MG63 (cell line): ENCODE measurements at regions not wholly inside any gene's neighbourhood (a gene's known extent, or its start where the extent isn't known, plus 50 kb on each side); places are given as distances from the start of the nearest gene placed in this dataset.

Experiments used
- DNase-seq: peaks from one replicate; pipeline ENCODE4 v3.0.0-alpha.2; 2020
- H3K27me3 ChIP-seq: fragments of 250-450 bp; sonication (Bioruptor Pico); 2 replicates; pipeline ENCODE4 v1.5.1; 2020; ENCODE audit warnings: mild to moderate bottlenecking, moderate library complexity
- H3K36me3 ChIP-seq: fragments of 250-450 bp; sonication (Bioruptor Pico); 2 replicates; pipeline ENCODE4 v1.5.1; 2020; ENCODE audit warnings: mild to moderate bottlenecking, moderate library complexity
- H3K4me3 ChIP-seq: fragments of 250-450 bp; sonication (Bioruptor Pico); 2 replicates; pipeline ENCODE4 v1.5.1; 2020; ENCODE audit warnings: mild to moderate bottlenecking, moderate library complexity
- H3K9me3 ChIP-seq: fragments of 250-450 bp; sonication (Bioruptor Pico); 2 replicates; pipeline ENCODE4 v1.5.1; 2020; ENCODE audit warnings: mild to moderate bottlenecking, moderate library complexity

DNA sequence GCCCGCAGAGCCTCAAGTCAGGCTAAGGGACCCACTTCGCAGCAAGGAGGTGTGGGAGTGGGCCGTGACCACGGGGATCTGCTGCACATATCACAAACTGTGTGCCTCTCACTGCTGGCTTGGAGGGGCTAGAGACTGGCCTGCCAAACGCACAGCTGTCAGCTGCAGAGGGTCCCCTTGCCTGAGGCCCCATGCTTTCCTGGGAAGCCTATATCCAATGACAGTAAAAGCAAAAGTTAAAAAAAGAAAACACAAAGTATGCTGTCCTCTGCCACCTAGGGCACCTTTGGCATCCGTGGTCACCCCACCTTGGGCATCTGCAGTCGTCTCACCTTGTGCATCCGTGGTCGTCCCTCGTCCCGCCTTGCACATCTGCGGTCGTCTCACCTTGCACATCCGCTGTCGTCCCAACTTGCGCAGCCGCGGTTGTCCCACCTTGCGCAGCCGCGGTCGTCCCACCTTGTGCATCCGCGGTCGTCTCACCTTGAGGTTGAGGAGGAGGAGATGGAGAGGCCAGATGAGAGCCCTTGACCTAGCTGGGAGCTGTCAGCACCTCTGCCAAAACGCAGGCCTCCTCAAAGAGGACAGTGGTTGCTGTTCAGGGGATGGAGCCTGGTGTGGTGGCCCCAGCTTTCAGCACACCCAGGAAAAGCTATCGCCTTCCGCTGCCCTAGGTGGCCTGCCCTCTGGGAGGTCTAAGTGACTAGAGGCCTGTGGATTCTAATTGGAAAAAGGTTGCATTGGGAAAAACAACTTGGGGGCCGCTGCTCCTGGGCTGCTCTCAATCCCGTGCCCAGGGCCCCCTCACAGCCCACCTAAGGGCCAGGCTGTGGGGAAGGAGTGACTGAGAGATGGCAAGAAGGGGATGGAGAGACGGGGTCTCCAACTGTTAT, 90.5 kb downstream of the MYEOV start:
- H3K27me3 ChIP-seq = no peaks in the 10 kb centered on the region
- H3K4me3 ChIP-seq = no peak overlapping the region
- peaks cover 10% of the 10 kb centered on the region for H3K9me3 ChIP-seq
- no peak for DNase-seq
- no peaks in the 10 kb centered on the region for H3K36me3 ChIP-seq

GRCh38 chr11:69385144-69385820, 91.3 kb downstream of the MYEOV start:
- peaks cover 10% of the 10 kb centered on the region for H3K9me3 ChIP-seq
- no peaks in the 10 kb centered on the region for H3K27me3 ChIP-seq
- H3K4me3 ChIP-seq = no peak overlapping the region
- DNase-seq = no peak
- no peaks in the 10 kb centered on the region for H3K36me3 ChIP-seq

DNA sequence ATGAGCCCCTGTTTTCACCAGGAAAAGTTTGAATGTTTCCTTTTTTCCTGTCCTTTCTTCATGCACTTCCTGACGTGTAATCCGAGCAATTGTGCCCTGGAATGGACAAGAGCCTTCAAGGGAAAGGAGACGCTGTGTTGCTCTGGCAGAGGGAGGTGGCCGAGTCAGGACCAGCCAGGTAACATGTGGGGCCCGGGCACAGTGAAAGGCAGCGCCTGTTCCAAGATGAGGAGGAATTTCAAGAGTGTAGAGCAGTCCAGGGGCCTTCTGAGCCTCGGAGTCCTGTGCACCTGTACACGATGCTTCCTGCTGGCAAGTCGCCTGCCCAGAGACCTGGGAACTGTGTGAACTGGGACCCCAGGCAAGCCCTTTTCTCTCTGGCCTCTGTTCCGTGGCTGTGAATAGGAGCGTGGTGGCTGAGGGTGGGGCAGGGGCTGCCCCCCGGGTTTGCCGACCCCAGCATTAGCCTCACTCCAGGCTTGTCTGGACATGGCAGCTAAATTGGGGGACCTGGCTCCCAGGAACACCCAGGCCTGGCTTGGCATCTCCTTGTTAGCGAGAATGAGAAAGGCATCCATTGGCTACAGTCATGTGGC, 92.0 kb downstream of the MYEOV start:
- Histone ChIP-seq H3K36me3 (no peaks in the 10 kb centered on the region), H3K4me3 (no peak overlapping the region), H3K9me3 (peaks cover 10% of the 10 kb centered on the region), H3K27me3 (no peaks in the 10 kb centered on the region)
- no peak for DNase-seq

- Histone ChIP-seq H3K4me3 (no peak overlapping the region), H3K9me3 (peaks cover 10% of the 10 kb centered on the region), H3K36me3 (no peaks in the 10 kb centered on the region), H3K27me3 (no peaks in the 10 kb centered on the region)
- no peak for DNase-seq
Observed at GRCh38 chr11:69386594-69387408, 92.8 kb downstream of the MYEOV start.

DNA sequence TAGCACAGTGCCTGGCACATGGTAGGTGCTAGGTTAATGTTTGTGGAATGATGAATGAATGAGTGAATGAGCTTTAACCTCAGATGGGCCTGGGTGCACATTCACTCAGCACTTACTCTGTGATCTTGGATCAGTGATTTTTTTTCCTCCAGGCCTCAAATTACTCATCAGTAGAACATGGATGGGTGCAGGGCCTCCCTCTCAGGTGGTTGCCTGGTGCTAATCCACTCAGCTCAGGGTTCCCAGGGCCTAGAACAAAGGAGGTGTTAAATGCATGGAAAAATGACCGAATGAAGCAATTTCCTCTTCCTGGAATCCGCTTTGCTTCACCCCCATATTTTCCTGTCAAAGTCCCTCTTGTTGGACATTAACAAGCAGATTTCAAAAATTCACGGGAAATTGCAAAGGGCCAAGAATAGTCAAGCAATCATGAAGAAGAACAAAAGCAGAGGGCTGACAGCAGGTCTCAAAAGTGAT, 93.5 kb downstream of the MYEOV start:
- Histone ChIP-seq H3K9me3 (peaks cover 10% of the 10 kb centered on the region), H3K27me3 (no peaks in the 10 kb centered on the region), H3K36me3 (no peaks in the 10 kb centered on the region), H3K4me3 (no peak overlapping the region)
- DNase-seq = no peak

DNA sequence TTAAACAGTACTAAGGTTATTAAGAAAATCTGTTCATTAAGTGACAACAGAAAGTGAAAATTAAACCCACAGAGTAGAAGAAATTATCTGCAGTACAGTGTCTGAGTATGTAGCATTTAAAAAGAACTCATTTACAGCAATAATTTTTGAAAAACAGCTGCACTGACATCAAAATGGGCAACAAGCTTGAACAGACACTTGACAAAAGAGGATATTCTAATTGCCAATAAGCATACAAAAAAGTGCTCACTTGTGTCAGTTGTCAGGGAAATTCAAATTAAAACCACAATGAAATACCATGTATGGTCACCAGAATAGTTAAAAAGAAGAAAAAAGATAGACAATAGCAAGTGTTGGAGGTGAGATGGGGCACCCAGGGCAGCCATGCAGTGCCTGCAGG, 93.3 kb upstream of the LINC01488 start:
- Histone ChIP-seq H3K27me3 (no peaks in the 10 kb centered on the region), H3K4me3 (no peak overlapping the region), H3K9me3 (peaks cover 10% of the 10 kb centered on the region), H3K36me3 (no peaks in the 10 kb centered on the region)
- DNase-seq = no peak

DNA sequence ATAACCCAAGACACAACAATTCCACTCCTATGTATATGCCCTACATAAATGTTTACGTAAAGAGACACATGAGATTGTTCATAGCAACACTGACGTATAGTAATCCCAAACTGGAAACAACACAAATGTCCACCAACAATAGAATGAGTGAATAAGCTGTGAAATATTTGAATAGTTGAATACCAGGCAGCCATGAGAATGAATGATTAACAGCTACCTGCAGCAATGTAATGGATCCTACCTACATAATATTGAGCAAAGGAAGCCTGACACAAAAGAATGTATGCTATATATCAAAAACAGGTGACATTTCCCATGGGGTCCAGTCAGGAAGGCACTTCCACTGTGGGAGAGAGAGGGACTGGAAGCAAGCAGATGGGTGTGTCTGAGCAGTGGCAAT, 92.8 kb upstream of the LINC01488 start:
- DNase-seq = no peak
- H3K36me3 ChIP-seq = no peaks in the 10 kb centered on the region
- no peak overlapping the region for H3K4me3 ChIP-seq
- H3K27me3 ChIP-seq = no peaks in the 10 kb centered on the region
- H3K9me3 ChIP-seq = peaks cover 10% of the 10 kb centered on the region

DNA sequence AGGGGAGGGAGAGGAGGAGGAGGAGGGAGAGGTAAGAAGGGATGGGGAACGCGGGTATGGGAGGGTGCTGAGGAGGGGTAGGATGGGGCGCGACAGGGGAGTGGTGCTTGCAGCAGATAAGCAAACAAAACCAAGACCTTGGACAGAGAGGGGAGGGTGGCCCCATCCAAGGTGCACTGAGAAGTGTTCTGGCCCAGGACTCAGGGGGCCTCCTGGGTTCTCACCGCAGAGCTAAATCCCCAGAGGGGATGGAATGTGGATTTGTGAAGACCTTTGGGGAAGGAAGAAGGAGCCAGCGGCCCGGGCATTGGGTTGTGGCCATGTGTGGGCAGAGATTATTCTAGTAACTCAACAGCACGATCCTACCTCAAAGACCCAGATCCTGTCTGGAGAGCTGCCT, 90.9 kb upstream of the LINC01488 start:
- Histone ChIP-seq H3K4me3 (no peak overlapping the region), H3K27me3 (no peaks in the 10 kb centered on the region), H3K9me3 (peaks cover 10% of the 10 kb centered on the region), H3K36me3 (no peaks in the 10 kb centered on the region)
- no peak for DNase-seq

- Histone ChIP-seq H3K27me3 (no peaks in the 10 kb centered on the region), H3K4me3 (no peak overlapping the region), H3K36me3 (no peaks in the 10 kb centered on the region), H3K9me3 (peaks cover 10% of the 10 kb centered on the region)
- no peak for DNase-seq
Observed at GRCh38 chr11:69391192-69392103, 90.0 kb upstream of the LINC01488 start.

DNA sequence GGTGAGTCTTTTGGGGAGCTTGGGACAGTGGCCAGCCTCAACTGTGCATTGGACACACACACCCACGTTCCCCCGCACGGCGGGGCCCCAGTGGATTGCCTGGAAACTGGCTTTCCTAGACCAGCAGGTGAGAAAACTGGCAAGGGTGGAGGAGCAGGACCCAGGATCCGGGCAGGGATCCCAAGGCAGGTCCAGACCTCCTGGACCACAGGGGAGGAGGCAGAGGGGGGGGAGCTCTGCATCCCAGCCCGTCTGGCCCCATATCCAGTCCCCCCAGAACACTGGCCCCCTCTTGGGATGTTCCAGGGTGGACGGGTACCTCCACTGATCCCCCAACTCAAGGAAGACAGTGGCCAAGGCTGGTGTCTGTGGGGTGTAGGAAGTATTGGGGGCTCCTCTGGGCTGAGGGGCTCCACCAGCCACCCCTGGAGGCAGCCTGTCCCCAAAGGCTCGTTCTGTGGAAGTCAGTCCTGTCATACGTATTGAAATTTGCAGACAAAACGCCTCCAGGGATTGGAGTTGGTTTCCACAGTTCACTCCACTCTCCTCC, 89.3 kb upstream of the LINC01488 start:
- Histone ChIP-seq H3K9me3 (peaks cover 10% of the 10 kb centered on the region), H3K36me3 (no peaks in the 10 kb centered on the region), H3K27me3 (no peaks in the 10 kb centered on the region), H3K4me3 (no peak overlapping the region)
- no peak for DNase-seq

DNA sequence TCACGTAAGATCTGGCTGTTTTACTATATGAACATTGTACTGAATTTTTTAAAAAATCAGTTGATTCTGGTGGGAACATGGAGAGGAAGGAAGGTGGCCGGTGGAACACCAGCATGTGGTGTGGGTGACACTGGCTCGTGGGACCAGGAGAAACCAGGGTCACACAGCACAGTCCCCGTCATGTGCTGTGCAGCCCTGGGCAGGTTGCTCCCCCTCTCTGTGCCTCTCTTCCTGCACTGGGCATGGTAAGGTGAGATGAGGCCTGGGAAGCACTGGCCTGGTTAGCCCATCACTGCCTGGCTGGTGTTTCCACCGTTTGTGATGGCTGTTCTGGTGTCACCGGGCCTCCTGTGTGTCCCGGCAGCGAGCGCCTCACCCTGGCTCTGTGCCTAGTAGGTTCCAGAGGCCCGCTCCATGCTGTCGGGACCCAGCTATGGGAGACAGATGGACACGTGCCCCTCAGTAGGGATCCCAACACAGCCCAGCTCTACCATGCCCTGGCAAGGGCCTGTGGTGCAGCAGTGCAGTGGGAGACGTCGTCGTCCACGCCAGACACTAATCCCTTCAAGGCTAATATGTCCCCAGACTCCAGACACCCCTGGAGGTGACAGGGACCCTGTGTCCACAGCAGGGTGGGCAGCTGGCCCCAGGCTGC, 88.2 kb upstream of the LINC01488 start:
- DNase-seq = no peak
- peaks cover 4% of the 10 kb centered on the region for H3K9me3 ChIP-seq
- H3K36me3 ChIP-seq = no peaks in the 10 kb centered on the region
- no peaks in the 10 kb centered on the region for H3K27me3 ChIP-seq
- H3K4me3 ChIP-seq = no peak overlapping the region

DNA sequence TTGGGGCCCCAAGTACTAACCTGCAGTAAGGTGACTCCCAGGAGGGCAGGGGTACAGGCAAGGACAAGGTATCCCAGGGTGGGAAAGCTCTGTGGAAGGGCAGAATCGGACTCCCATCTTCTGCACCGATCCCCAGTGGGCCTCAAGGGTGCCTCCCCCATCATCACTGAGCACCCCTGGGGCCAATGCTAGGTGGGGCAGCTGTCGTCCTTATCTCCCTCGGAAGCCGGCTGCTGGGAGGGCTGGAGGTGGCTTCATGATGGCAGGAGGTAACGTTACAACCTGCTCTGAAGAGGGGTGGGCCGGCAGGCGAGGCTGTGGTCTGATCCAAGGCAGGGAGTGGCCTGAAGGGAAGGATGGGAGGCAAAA, 87.6 kb upstream of the LINC01488 start:
- Histone ChIP-seq H3K9me3 (no peaks in the 10 kb centered on the region), H3K27me3 (no peaks in the 10 kb centered on the region)

DNA sequence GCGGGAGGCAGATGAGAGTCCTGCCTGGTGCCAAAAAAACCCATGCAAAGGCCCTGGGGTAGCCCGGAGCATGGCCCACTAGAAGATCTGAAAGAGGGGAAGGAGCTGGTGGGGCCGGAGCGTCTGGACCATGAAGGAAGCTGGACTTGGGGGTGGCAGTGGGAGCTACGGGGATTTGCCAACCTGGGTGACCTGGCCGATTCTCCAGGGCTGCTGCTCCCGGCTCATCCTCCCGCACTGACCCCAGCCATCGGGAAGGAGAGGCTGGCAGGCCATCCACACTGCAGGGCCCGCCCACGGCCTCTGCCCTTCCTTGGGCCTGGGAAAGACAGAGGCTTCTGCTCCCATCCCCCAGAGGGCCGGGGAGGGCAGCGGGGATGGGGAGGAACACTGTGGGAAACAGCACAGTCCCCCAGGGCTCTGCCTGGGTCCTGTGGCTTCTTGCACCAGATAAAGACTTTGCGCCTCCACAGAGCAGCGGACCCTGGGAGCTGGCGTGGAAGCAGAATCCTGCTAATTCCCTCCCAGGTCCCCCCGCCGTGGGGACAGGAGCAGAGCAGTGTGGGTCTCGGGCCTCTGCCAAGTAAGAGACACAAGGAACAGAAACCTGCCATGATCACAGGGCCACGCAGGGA, 87.1 kb upstream of the LINC01488 start:
- DNase-seq = no peak
- H3K4me3 ChIP-seq = no peak overlapping the region
- no peaks in the 10 kb centered on the region for H3K36me3 ChIP-seq
- no peaks in the 10 kb centered on the region for H3K9me3 ChIP-seq
- H3K27me3 ChIP-seq = no peaks in the 10 kb centered on the region

More for the DNA sequence above, 87.6 kb upstream of the LINC01488 start:
- Histone ChIP-seq H3K36me3 (no peaks in the 10 kb centered on the region), H3K4me3 (no peak overlapping the region)
- no peak for DNase-seq

GRCh38 chr11:69394869-69395246, 86.6 kb upstream of the LINC01488 start:
- Histone ChIP-seq H3K36me3 (no peaks in the 10 kb centered on the region), H3K9me3 (no peaks in the 10 kb centered on the region), H3K27me3 (no peaks in the 10 kb centered on the region), H3K4me3 (no peak overlapping the region)
- DNase-seq = no peak

- no peak for DNase-seq
- no peaks in the 10 kb centered on the region for H3K36me3 ChIP-seq
- no peaks in the 10 kb centered on the region for H3K9me3 ChIP-seq
- no peak overlapping the region for H3K4me3 ChIP-seq
- no peaks in the 10 kb centered on the region for H3K27me3 ChIP-seq
Observed at GRCh38 chr11:69395287-69395686, 86.2 kb upstream of the LINC01488 start.
